Right lobe of liver (tissue), 6 donors: ENCODE measurements at regions not wholly inside any gene's neighbourhood (a gene's known extent, or its start where the extent isn't known, plus 50 kb on each side); places are given as distances from the start of the nearest gene placed in this dataset.

Experiments used
- ATAC-seq, 4 donors: fragments of 200-7000 bp; cut with Tn5 transposase; one replicate each; pipeline ENCODE4 v1.9.1; 2020; ENCODE audit warnings: mild to moderate bottlenecking in 4 of 4, moderate library complexity in 4 of 4
- DNase-seq, 3 donors: peaks; one replicate each; pipeline ENCODE4 v3.0.0-alpha.2; 2020
- H3K27ac ChIP-seq, 3 donors: fragments of 200-600 bp; one replicate each; pipeline ENCODE4 v1.8.0; 2022
- H3K27me3 ChIP-seq, 2 donors: fragments of 200-600 bp; one replicate each; pipeline ENCODE4 v1.8.0; 2022
- H3K36me3 ChIP-seq, 4 donors: fragments of 200-600 bp; sonication (generic) in 1 of 4; one replicate each; pipeline versions ENCODE4 v1.5.1 to v1.8.0; 2017 to 2022; ENCODE audit warnings: control low read depth in 1 of 4
- H3K4me1 ChIP-seq, 4 donors: fragments of 200-600 bp; sonication (generic) in 1 of 4; one replicate each; pipeline versions ENCODE4 v1.5.1 to v1.8.0; 2017 to 2022; ENCODE audit warnings: control low read depth in 1 of 4
- H3K4me3 ChIP-seq, 3 donors: fragments of 200-600 bp; one replicate each; pipeline ENCODE4 v1.8.0; 2022
- H3K9me3 ChIP-seq, 4 donors: fragments of 200-600 bp; sonication (generic) in 1 of 4; one replicate each; pipeline versions ENCODE4 v1.5.1 to v1.8.0; 2017 to 2022; ENCODE audit warnings: control low read depth in 1 of 4
- CTCF ChIP-seq, 4 donors: fragments of 200-600 bp in 3 of 4; fragments of 450-650 bp in 1 of 4; IDR thresholded peaks; one replicate each; pipeline versions ENCODE4 v1.5.1 to v1.8.0; 2016 to 2022; ENCODE audit warnings: antibody characterized with exemption in 4 of 4, mild to moderate bottlenecking in 2 of 4
- POLR2A ChIP-seq: fragments of 450-650 bp; IDR thresholded peaks from one replicate; pipeline ENCODE4 v1.6.1; 2017; ENCODE audit warnings: antibody characterized with exemption, mild to moderate bottlenecking
- WGBS: methylation state at CpG from one replicate; pipeline ENCODE4 v1.1.6; 2018; ENCODE audit warnings: low coverage, low lambda C conversion rate; ENCODE audit not compliant: insufficient coverage; ENCODE audit errors: missing lambda C conversion rate; 5-methylcytosine and 5-hydroxymethylcytosine counted together
- intact Hi-C, 2 donors: fragments of 100-400 bp; cut with DNase I; formaldehyde crosslinking; loops; one replicate each; pipeline versions ENCODE4 v1.11.2 to v1.14.1; 2022
- donor health status: DM: no; HTN: yes; CAD: no.
- donor health status: DM: no; HTN: no; CAD: no.
- donor health status: DM: no; HTN: no; CAD: no.
- donor health status: DM: no; HTN: yes; CAD: no.
- donor health status: DM: no; HTN: yes; CAD: no.

- 9% methylated on average over 1 of the region's 2 CpGs for WGBS
- Histone ChIP-seq H3K9me3 (no peaks in the 10 kb centered on the region), H3K27me3 (no peaks in the 10 kb centered on the region), H3K27ac (no peak overlapping the region), H3K4me1 (no peaks in the 10 kb centered on the region), H3K36me3 (no peaks in the 10 kb centered on the region), H3K4me3 (no peak overlapping the region)
- TF ChIP-seq POLR2A = no peak
- no peak for TF ChIP-seq CTCF (IDR thresholded peaks at IDR 0.05)
- intact Hi-C loops = no loop called here
- ATAC-seq (no peak), DNase-seq (no peak)
These were observed 400.5 kb upstream of the CCL2 start for GRCh38 chr17:33854596-33854995.

- H3K4me1 ChIP-seq = no peaks in the 10 kb centered on the region
- H3K27ac ChIP-seq = no peak overlapping the region
- no peaks in the 10 kb centered on the region for H3K27me3 ChIP-seq
- ATAC-seq = no peak
- TF ChIP-seq CTCF (IDR thresholded peaks at IDR 0.05) (no peak), POLR2A (no peak)
- no peaks in the 10 kb centered on the region for H3K9me3 ChIP-seq
- H3K36me3 ChIP-seq = no peaks in the 10 kb centered on the region
- intact Hi-C loops = no loop called here
- DNase-seq = no peak
- 19% methylated on average over 5 of the region's 6 CpGs for WGBS
- no peak overlapping the region for H3K4me3 ChIP-seq
These were observed 397.0 kb upstream of the CCL2 start for GRCh38 chr17:33858121-33858520.

- Histone ChIP-seq H3K4me1 (no peaks in the 10 kb centered on the region), H3K4me3 (no peak overlapping the region), H3K9me3 (no peaks in the 10 kb centered on the region), H3K27ac (no peak overlapping the region), H3K27me3 (no peaks in the 10 kb centered on the region), H3K36me3 (no peaks in the 10 kb centered on the region)
- TF ChIP-seq CTCF (IDR thresholded peaks at IDR 0.05) = no peak
- TF ChIP-seq POLR2A = no peak
- DNase-seq (no peak), ATAC-seq (no peak)
- no CpG with 5 or more reads among the region's 1 CpG for whole genome bisulfite sequencing
- intact Hi-C loops = no loop called here
These were observed 396.4 kb upstream of the CCL2 start for GRCh38 chr17:33858682-33859081.

- no peak for TF ChIP-seq POLR2A
- no peak for TF ChIP-seq CTCF (IDR thresholded peaks at IDR 0.05)
- no peaks in the 10 kb centered on the region for H3K4me1 ChIP-seq
- no peaks in the 10 kb centered on the region for H3K36me3 ChIP-seq
- no peak for DNase-seq
- no peak overlapping the region for H3K4me3 ChIP-seq
- no peak for ATAC-seq
- no peaks in the 10 kb centered on the region for H3K9me3 ChIP-seq
- intact Hi-C loops = no loop called here
- H3K27ac ChIP-seq = no peak overlapping the region
- WGBS = 36% methylated on average over 3 of the region's 4 CpGs
- no peaks in the 10 kb centered on the region for H3K27me3 ChIP-seq
These were observed 392.1 kb upstream of the CCL2 start for GRCh38 chr17:33862772-33863602.
